NCI-H226 (cell line): ENCODE measurements at regions not wholly inside any gene's neighbourhood (a gene's known extent, or its start where the extent isn't known, plus 50 kb on each side); places are given as distances from the start of the nearest gene placed in this dataset.

Source experiments
- DNase-seq: peaks from one replicate; pipeline ENCODE4 v3.0.0-alpha.2; 2015

DNA sequence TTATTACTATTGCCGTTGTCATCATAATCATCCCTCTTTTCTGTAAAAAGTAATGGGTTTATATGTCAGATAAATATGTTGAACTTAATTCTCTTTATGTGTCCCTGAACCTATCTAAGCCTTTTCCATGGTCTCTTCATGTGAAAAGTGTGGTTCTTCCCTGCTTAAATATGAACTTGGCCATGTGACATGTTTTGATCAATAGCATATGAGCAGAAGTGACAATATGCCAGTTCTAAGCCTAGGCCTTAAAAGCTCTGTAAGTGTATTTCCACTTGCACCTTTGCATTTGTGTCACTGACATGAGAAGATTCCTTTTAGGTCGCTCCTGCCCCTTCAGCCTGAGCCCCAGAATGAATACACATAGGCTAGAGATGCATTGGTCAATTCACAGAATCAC, 188.4 kb upstream of the CCN2 start:
- DNase-seq: no peak

DNA sequence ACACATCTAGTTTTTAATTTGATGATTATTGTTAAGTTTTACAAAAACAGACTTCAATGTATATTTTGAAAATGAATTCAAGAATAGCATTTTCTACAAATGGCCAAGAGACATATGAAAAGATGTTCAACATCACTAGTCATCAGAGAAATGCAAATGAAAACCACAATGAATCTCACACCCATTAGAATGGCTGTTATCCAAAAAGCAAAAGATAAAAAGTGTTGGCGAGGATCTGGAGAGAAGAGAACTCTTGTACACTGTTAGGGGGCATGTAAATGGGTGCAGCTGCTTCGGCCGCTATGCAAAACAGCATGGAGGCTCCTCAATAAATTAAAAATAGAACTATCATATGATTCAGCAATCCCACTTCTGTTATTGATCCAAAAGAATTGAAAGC, 185.8 kb upstream of the CCN2 start:
- DNase-seq: peak; percentile 49

DNA sequence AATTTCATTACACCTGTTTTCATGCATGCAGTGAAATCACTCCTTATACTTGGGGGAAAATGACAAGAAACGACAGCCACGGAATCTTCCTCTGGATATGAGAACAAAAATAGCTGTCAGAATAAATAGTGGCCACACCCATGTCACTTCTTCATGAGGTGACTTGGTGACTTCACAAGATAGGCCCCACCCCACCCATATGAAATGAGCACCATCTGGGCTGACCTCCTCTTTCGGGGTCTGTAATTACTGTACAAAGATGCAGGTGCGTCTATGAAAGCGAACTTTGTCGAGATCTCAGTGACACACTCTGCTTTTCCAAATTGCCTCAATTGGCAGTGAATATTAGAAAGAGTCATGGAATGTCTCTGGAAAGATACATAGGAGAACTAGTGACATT, 184.2 kb upstream of the CCN2 start:
- DNase-seq: no peak

DNA sequence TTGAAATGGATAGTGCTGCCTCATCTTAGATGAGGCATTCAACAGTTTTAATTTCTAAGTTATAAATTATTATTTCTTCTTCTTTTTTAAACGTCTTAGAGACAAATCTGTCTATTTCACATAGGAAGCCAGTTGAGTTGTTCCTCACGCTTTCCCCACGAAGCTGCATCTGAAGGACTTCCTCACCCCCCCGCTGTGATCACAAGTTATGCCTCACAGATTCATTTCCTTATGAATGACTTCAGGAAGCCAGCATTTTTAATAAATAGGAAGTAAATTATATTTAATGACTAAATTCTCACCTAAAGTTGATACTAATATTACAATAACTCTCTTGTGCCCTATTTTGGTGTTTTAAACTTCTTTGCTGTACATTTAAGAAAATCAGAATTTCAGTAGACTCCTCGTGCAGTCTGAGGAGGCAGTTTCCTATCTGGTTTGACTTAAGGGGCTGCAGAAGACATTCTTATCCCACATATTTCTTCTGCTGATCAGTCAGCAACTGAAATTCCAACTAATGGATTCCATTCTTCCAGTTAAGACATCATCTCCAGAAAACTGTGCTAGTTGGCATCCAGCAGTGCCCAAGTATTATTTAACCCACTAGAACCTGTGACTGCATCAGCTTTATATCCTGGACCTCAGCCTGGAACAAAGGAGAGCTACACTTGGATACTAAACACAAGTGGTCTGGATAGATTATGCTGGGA, 182.7 kb upstream of the CCN2 start:
- no peak for DNase-seq

DNA sequence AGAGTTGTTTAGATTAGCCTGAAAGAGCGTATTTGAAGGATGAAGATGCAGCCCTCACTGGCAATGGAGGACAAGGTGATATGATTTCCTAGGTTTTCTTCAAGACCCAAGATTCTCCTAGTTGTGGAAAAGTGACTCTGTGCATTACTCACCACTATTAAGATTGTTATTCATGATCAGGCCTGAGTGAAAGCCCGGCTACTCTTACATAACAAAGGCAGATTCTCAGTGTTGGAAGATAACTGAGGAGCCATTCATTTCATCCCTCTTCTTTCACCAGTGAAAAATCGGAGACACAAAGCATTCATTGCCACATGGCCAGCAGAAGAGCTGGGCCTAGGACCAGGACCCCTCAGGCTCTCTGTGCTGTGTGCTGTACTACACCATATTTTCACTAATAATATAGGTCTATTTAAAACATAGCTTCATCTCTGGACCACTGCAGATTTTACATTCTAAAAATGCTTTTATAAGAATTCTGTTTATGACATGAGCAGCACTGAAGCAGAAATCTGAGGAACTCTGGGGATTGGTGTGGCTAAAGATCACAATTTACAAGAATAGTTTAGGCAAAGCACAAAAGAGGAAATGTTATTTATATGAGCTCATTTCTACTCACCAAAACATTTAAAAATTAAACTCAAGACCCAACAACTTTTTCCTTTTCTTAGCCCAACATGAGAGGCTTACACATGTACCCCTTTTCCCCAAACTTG, 181.9 kb upstream of the CCN2 start:
- peak; percentile 53 for DNase-seq

DNA sequence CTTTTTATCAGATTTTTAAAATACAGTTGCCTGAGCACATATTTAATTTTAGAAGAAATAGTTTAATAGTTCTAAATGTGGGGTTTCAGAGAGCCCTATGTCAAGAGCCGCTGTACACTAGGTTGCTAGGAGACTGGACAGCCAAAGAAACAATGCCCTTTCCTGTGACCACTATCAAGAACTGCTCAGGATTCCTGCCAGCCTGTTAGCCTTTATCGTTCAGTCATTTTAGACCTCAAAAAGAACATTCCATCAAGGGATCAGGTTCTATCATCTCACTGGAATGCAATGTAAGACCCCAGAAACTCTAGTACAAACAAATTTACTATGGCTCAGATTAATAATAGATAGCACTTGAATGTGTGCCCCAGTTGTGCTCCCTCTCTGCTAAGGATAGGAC, 181.2 kb upstream of the CCN2 start:
- peak; percentile 61 for DNase-seq

DNA sequence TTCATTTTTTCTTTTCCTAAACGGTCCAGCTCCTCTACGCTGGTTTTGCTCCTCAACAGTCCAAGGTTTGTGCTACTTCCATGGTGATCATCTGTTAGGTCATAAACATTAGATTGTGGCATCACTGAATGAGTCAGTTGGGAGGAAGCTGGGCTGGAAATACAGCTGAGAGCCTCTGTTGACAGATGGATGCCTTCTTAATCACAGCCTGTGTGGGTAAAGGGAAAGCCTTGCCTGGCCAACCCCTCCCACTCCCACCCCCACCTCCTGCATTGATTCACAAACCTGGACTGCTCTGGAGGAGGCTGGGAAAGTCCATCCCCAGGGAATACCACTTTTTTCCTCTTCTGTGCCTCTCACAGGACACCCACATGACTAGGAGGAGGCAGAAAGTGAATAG, 180.6 kb upstream of the CCN2 start:
- DNase-seq: peak; percentile 99

DNA sequence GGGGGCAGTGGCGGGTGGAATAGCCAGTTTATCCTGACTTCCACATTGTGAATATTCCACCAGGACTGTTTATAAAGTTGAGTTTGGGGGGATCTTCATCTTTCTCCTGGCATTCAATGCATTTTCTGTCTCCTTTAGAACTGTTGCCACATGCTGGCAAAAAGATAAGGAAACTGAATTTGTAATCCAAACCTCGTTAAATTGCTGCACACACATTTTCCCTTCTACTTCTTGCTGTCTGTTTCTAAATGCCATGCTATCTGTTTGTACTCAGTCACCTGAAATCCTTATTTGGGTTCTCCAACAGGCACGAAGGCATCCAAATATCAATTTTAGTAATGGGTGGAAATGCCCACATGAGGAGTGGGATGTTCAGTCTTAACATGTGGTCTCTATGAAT, 180.2 kb upstream of the CCN2 start:
- peak; percentile 29 for DNase-seq

DNA sequence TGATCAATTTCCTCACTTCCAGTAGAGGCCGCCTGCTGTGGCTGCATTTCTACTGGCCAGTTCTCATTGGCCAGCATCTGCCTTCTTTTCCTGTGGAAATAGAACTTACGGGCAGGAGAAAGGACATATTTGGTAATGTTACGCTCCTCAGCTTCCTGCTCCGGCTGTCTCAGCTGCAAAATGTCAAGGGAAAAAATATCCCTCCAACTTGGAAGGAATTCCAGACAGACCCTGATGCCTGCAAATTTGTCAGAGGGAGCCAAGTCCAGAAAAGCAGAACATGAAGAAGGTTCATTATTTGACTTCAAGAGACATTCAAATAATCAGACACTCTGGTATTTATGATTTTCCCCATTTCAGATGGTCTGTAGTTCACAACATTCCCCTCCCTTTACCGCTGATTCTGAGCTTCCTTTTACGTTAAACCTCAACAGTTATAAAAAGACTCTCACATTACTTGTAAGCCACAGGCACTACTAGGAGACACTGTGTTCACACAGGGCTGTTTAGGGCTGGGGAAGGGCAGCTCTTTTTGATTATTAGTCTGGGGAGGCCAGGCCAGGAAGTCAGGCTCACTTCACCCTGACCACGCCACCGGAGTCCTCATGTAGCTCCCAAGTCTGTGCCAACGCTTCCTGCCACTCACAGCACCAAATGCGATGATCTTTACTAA, 179.6 kb upstream of the CCN2 start:
- DNase-seq: no peak

DNA sequence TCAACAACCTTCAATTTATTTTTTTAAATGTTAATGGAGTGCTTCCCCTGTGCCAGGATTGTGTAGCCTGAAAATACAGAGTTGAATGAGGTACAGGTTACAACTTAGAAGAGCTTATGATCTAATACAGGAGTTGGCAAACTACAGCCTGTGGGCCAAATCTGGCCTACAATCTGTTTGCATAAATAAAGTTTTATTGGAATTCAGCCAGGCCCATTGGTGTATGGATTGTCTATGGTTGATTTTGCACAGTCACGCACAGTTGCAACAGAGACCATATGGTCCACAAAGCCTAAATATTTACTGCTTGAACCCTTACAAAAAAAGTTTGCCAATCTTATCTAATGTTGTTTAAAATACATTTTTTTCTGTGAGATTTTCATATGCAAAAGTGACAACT, 177.3 kb upstream of the CCN2 start:
- no peak for DNase-seq

DNA sequence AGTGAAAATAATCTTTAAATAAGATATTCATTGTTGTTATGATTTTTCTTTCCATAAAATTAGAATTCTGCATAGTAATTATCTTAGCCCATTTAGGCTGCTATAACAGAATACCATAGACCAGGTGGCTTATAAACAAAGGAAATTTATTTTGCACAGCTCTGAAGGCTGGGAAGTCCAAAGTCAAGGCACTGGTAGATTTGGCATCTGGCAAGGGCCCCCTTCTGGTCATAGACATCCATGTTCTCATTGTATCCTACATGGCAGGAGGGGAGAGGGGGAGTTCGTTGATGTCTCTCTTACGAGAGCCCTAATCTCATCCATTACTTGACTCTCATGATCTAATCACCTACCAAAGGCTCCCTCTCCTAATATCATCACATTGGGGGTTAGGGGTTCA, 175.0 kb upstream of the CCN2 start:
- DNase-seq: no peak

DNA sequence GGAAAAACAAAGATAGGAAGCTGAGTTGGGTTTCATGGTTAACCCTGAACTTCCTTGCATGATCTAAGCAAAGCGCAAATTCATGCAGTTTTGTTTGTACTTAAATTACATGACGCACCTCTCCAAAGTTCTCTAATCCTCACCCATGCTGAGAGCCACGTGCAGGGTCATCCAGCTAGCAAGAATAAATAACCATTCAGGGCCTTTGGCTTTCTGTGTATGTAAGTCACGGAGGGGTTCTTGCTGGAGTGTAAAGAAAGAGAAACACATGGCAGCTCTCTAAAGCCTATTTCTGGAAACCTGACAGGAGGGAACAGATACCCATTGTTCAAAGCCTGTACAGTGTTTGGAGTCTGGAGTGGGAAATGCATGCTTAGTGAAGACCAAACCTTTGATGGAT, 171.7 kb upstream of the CCN2 start:
- no peak for DNase-seq

DNA sequence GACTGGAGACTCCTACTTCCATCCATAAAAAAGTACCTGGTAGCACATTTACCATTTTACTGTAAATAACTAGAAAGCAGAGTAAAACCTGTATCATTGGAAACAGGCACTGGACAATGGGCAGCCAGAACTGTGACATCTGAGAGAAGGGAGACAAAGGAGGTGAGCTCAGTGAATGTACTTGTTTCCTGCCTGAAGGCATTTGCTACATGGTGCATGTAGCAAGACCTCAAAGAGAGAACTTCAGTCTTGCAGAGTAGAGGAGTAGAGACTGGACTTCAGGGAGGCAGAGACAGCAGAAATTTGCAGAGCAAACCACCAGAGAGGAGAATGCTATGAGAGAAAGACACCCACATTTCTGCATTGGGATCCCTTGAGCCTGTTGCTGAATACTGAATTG, 171.0 kb upstream of the CCN2 start:
- no peak for DNase-seq

DNA sequence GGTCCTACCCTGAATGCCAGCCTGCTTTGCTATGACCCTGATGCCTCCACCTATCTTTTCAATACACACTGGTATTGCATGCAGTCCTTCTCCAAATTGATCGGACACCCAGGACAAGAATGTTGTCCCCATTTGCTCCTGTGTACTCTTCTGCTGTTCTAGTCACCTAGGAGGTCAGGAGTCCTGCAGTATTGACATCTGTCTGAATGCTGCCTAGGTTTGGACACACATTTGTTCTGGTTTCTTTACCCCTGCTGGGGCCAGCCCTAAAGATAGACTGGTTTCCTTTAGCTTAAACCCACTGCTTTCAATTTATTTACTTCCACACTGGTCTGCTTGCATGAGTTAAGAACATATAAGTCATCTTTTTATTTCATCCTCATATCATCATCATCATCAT, 167.0 kb upstream of the CCN2 start:
- DNase-seq: no peak

DNA sequence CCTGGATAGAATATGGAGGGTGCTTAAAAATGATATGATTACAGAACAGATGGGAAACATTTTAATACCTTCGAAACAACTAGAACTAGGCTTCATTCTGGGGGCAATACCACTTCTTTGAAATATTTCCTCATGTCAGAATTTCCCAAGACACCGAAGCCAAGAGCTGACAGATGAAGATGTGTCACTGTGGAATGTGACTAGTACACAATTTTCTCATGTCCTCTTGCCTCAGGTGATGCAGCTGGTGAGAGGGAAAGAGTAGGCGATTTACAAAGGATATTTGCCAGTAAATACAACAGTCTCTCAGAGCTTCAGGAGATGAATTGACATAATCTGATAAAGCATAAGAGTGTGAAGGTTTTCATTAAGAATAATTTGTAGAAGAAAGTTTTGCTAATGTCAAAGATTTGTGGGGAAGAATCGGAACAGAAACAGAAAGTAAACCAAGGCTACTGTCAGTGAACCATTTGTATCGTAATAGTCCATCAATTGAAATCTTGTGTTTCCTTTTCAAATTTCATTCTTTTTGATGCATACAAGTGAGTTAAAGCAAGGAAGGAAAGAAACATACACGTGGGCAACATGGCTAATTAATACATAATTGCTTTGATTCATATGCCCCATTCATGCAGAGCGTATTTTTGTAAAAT, 164.7 kb upstream of the CCN2 start:
- DNase-seq: no peak

DNA sequence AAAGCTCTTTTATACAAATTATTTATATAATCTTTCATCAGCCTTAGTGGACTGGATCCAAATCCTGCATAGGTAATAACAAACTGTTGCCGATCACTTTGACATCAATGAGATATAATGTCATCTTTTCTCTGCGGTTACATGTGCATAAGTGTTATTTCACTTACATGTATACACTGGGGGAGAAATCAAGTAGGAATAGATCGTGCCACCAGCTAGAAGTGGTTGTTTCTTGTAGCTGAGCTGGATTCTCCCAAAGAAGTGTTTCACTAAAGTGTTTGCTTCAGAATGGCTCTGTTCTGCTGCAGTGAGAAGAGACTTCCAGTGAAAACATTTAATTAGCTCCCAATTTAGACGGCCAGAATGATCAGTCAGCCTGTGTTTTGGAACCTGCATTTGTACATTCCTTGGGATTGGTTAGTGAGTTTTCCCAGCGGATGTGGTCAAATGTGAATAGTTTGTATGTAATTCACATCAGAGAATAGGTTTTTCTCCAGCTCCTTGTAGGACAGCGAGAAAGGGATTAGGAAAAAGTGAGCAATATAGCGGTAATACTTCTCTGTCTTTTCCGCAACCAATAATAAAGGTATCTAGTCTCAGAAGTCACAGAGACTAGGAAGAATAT, 163.1 kb upstream of the CCN2 start:
- no peak for DNase-seq

DNA sequence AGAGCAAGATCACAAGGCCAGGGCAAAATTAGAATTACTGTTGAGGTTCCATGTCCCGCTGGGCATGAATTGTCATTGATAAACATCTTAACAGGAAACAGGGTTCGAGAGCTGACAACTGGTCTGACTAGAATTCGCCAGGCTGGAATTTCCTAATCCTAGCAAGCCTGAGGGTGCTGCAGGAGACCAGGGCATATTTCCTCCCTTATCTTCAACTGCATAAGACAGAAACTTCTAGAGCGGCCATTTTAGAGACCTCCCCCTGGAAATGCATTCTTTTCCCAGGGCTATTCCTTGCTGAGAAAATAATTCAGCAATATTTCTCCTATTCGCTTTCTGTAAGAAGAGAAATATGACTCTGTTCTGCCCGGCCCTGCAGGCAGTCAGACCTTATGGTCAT, 158.6 kb upstream of the CCN2 start:
- peak; percentile 26 for DNase-seq

DNA sequence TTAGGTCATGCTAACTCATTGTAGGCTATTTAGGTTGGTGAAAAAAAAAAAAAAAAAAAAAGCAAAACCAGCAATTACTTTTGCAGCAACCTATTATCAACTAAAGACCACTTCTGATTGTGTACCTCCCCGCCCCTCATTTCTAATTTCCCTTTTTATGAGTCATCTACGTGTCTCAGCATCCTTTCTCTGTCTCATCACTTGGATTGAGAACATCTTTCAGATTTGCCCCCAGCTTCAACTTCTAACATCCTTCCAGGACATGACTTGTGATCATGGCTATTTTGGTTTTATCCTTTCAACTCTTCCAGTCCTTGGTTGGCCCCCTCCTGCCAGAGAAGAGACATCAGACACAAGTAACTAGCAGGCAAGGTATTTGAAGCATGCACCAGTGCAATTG, 156.7 kb upstream of the CCN2 start:
- no peak for DNase-seq

DNA sequence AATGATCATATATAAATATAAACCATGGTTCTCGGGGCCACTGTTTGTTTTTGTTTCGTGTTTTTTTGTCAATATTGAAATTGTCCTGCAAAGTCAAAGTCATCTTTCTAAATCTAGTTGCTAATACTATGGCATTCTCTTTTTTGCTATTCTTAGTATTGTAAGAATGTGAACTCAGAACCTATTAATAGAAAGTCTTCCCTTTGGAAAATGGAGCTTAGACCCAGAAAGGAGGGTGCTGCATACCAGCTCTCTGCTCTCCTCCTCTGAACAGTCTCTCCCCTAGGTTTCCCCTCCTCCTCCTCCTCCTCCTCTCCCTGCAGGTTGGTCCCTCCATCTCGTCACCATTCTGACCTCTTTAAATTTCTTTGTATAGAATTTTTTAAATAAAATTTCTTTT, 150.4 kb upstream of the CCN2 start:
- DNase-seq: no peak

DNA sequence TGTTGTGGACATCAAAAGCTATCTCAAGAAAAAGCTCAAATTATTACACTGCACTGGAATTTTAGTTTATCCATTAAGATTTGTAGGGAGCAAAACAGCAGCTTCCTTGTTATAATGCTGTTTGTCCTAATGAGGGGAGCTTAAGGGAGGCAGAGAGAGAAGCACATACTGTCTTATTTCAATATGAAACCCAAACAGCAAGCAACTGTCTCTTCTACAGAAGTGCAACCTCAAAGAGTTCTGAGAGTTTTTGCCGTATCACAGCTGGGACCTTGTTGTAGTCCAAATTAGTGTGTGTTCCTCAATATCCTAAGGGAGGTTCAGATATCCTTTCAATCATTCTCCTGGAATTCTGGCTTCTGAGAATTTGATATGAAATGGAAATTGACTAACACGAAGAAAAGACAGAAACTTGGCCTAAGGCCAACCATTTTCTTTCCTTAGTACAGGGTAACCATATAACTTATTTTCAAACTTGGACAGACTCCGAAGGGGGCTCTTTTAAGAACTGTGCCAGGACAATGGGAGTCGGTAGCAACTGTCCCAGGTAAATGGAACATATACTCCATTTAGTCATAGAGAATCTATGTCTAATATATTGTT, 149.3 kb upstream of the CCN2 start:
- DNase-seq: no peak

DNA sequence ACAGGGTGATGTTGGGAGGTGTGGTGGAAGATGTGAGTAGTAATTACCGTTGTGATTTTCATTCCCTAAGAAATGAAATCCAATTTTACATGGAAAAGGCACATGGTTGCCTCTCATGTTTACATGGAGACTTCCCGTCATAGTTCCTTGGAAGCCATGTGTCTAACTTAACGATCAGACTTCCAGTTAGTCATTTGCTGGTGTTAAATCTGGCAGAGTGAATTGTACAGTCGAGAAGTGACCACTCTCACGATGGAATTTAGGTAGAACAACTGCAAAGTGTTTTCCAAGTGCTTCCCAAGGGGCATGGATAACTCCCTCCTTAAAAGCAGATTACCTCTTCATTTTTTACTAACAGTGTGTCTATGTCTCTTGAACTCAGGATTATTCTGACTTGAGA, 145.8 kb upstream of the CCN2 start:
- no peak for DNase-seq

DNA sequence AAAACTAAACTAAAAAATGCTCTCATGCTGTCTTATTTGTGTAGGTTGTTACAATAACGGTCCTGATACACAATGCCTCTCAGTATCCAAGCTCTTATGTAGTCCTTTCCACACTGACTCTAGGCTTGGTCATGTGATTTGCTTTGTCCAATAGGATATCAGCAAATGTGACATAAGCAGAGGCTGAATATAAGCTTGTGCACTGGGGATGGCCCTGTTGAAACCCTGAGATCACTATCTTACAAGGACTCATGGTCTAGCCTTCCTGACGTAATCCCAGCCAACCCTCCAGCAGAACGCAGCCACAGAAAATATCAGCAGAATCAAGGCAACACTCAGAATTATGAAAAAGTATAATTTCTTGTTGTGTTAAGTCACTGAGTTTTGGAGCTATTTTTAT, 145.1 kb upstream of the CCN2 start:
- no peak for DNase-seq

DNA sequence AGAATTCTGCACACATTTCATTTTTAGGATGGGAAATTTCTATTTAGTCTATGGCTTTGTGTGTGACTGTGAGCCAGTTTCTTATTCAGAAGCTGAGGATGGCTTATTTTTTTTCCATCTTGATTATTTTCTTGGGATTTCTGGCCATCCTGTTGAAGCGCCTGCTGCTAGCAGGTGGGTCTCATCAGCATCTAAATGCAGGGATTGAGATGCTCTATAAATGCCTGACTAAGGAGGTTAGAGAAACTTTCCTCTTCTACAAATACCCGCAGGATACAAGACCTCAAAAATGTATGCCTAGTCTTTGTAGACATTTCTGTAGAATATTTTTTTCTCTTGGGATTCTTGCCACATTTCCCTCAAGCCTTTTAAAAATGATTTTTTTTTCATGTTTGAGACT, 138.0 kb upstream of the CCN2 start:
- no peak for DNase-seq
